ENCODE measurements at regions not wholly inside any gene's neighbourhood (a gene's known extent, or its start where the extent isn't known, plus 50 kb on each side); places are given as distances from the start of the nearest gene placed in this dataset.

DNA sequence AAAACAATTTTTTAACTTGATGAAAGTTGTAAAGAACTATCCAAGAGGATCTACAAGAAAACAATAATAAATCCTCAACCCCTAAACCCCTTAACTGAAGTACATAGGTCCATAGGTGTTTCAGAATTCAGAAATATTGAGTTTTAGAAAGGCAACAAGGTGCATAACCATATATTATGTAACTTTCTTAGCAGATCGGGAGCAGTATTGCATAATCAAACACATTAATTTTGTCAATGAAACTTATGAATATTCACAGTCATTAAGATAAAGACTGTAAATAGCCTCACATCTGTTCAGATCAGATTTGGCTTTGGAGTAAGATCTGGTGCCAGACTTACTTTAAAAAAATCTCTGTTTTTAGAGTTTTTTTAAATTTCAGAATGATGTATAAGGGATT, 647.1 kb upstream of the FLRT2 start:
- no peaks in the 10 kb centered on the region for H3K4me1 ChIP-seq (ENCODE audit: control insufficient read depth in 1 of 2, insufficient read depth in 2 of 2, low read length in 2 of 2)
- Mint-ChIP-seq H3K27me3 (ENCODE audit: low read depth in 3 of 3) (no peaks in the 10 kb centered on the region), H3K4me3 (no peak overlapping the region), H3K4me1 (no peaks in the 10 kb centered on the region), H3K9me3 (peaks cover 0 to 12% (median 6%) of the 10 kb centered on the region in 7 donors), H3K36me3 (no peaks in the 10 kb centered on the region), H3K27ac (no peak overlapping the region)
- H4K20me1 ChIP-seq (ENCODE audit: insufficient read depth, low read length) = no peaks in the 10 kb centered on the region
- no peak overlapping the region for H3K9ac ChIP-seq (ENCODE audit: insufficient read depth, low read length, poor library complexity, severe bottlenecking)
- no peak overlapping the region for H2AFZ ChIP-seq (ENCODE audit: insufficient read depth, low read depth, low read length, poor library complexity, severe bottlenecking)
- no peak overlapping the region for H3K4me2 ChIP-seq (replicated peaks; ENCODE audit: extremely low read depth, low read length, poor library complexity, severe bottlenecking)
- no peaks in the 10 kb centered on the region for H3K27me3 ChIP-seq (ENCODE audit: control insufficient read depth in 2 of 2, insufficient read depth in 2 of 2, low read length in 2 of 2)
- TF ChIP-seq, protein P1, sequence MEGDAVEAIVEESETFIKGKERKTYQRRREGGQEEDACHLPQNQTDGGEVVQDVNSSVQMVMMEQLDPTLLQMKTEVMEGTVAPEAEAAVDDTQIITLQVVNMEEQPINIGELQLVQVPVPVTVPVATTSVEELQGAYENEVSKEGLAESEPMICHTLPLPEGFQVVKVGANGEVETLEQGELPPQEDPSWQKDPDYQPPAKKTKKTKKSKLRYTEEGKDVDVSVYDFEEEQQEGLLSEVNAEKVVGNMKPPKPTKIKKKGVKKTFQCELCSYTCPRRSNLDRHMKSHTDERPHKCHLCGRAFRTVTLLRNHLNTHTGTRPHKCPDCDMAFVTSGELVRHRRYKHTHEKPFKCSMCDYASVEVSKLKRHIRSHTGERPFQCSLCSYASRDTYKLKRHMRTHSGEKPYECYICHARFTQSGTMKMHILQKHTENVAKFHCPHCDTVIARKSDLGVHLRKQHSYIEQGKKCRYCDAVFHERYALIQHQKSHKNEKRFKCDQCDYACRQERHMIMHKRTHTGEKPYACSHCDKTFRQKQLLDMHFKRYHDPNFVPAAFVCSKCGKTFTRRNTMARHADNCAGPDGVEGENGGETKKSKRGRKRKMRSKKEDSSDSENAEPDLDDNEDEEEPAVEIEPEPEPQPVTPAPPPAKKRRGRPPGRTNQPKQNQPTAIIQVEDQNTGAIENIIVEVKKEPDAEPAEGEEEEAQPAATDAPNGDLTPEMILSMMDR (IDR thresholded peaks at IDR 0.05) = no peak
- no peak for DNase-seq
- no peaks in the 10 kb centered on the region for H3K79me2 ChIP-seq (ENCODE audit: insufficient read depth, low read length)
- intact Hi-C loops (cut with micrococcal nuclease) = no loop called here
- no CpG with 5 or more reads among the region's 1 CpG for WGBS (ENCODE audit: insufficient coverage)
- H3K4me3 ChIP-seq (replicated peaks in 1 of 3; ENCODE audit: low read depth in 2 of 3, low read length in 3 of 3) = no peak overlapping the region
- H3K36me3 ChIP-seq (replicated peaks in 1 of 2; ENCODE audit: control insufficient read depth in 1 of 2, insufficient read depth in 2 of 2, low read length in 2 of 2) = no peaks in the 10 kb centered on the region
- H3K27ac ChIP-seq (ENCODE audit: low read depth in 1 of 2, low read length in 2 of 2) = no peak overlapping the region
- H3K9me3 ChIP-seq (replicated peaks in 1 of 2; ENCODE audit: control insufficient read depth in 1 of 2, insufficient read depth in 1 of 2, low read length in 2 of 2) = peaks cover 8 to 16% of the 10 kb centered on the region in 2 donors

DNA sequence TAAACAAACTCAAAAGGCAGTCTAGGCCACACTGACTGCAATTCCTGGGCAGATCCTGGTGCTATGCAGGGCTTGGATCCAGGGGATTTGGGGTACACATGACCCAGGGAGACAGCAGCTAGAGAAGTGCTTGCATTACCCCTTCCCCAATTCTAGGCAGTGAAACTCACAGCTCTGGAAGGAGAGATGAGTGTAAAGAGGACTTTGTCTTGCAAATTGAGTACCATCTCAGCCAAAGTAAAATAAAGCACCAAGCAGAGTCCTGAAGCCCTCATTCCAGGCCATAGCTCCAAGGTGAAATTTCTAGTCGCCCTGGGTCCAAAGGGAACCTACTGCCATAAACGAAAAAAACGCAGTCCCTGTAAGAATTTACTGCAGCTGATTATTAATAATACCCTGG, 644.9 kb upstream of the FLRT2 start:
- Mint-ChIP-seq H3K9me3 (peaks cover 5 to 12% (median 9%) of the 10 kb centered on the region in 7 donors), H3K4me1 (no peaks in the 10 kb centered on the region), H3K27ac (no peak overlapping the region), H3K4me3 (no peak overlapping the region), H3K36me3 (no peaks in the 10 kb centered on the region), H3K27me3 (ENCODE audit: low read depth in 3 of 3) (no peaks in the 10 kb centered on the region)
- Histone ChIP-seq H3K27me3 (ENCODE audit: control insufficient read depth in 2 of 2, insufficient read depth in 2 of 2, low read length in 2 of 2) (no peaks in the 10 kb centered on the region), H3K27ac (ENCODE audit: low read depth in 1 of 2, low read length in 2 of 2) (no peak overlapping the region), H3K4me1 (ENCODE audit: control insufficient read depth in 1 of 2, insufficient read depth in 2 of 2, low read length in 2 of 2) (no peaks in the 10 kb centered on the region), H3K9me3 (replicated peaks in 1 of 2; ENCODE audit: control insufficient read depth in 1 of 2, insufficient read depth in 1 of 2, low read length in 2 of 2) (peaks cover 8 to 16% of the 10 kb centered on the region in 2 donors), H4K20me1 (ENCODE audit: insufficient read depth, low read length) (no peaks in the 10 kb centered on the region), H3K4me3 (replicated peaks in 1 of 3; ENCODE audit: low read depth in 2 of 3, low read length in 3 of 3) (no peak overlapping the region), H2AFZ (ENCODE audit: insufficient read depth, low read depth, low read length, poor library complexity, severe bottlenecking) (no peak overlapping the region), H3K9ac (ENCODE audit: insufficient read depth, low read length, poor library complexity, severe bottlenecking) (no peak overlapping the region), H3K36me3 (replicated peaks in 1 of 2; ENCODE audit: control insufficient read depth in 1 of 2, insufficient read depth in 2 of 2, low read length in 2 of 2) (no peaks in the 10 kb centered on the region), H3K79me2 (ENCODE audit: insufficient read depth, low read length) (no peaks in the 10 kb centered on the region), H3K4me2 (replicated peaks; ENCODE audit: extremely low read depth, low read length, poor library complexity, severe bottlenecking) (no peak overlapping the region)
- intact Hi-C loops (cut with micrococcal nuclease) = no loop called here
- DNase-seq = no peak
- 79% methylated on average over 3 of the region's 3 CpGs for WGBS (ENCODE audit: insufficient coverage)
- TF ChIP-seq, protein P1 (IDR thresholded peaks at IDR 0.05) = no peak

Data from CD14-positive monocyte (primary cell).